ENCODE measurements at regions not wholly inside any gene's neighbourhood (a gene's known extent, or its start where the extent isn't known, plus 50 kb on each side); places are given as distances from the start of the nearest gene placed in this dataset.

- Histone ChIP-seq H3K4me3 (ENCODE audit: low read depth in 1 of 3, low read length in 3 of 3) (no peak overlapping the region), H3K27ac (ENCODE audit: low read depth in 1 of 2, low read length in 2 of 2) (no peak overlapping the region), H3K9ac (ENCODE audit: low read depth in 1 of 2, low read length in 2 of 2) (no peak overlapping the region), H3K9me3 (ENCODE audit: control insufficient read depth in 4 of 4, low read length in 3 of 4) (no peaks in the 10 kb centered on the region), H3K27me3 (ENCODE audit: control insufficient read depth in 4 of 4, insufficient read depth in 4 of 4, low read length in 3 of 4) (no peaks in the 10 kb centered on the region), H3K4me1 (ENCODE audit: control insufficient read depth in 4 of 4, insufficient read depth in 4 of 4, low read length in 3 of 4) (peaks cover 0 to 5% (median 3%) of the 10 kb centered on the region in 4 donors), H3K36me3 (ENCODE audit: control insufficient read depth in 4 of 4, insufficient read depth in 3 of 4, low read depth in 1 of 4, low read length in 3 of 4) (no peaks in the 10 kb centered on the region)
- TF ChIP-seq RAD21 (IDR thresholded peaks at IDR 0.05) (no peak), HNF4G (IDR thresholded peaks at IDR 0.05) (no peak), FOXA1 (IDR thresholded peaks at IDR 0.05) (no peak), GABPA (IDR thresholded peaks at IDR 0.05 in 1 of 2, conservative IDR thresholded peaks at IDR 0.05 in 1 of 2) (no peak), NR2F2 (IDR thresholded peaks at IDR 0.05) (no peak), MAX (IDR thresholded peaks at IDR 0.05) (no peak), TAF1 (conservative IDR thresholded peaks at IDR 0.05) (no peak), SP1 (IDR thresholded peaks at IDR 0.05) (no peak), ATF3 (IDR thresholded peaks at IDR 0.05) (no peak)
- no peak for DNase-seq (ENCODE audit: low spot score)
- WGBS = 89% methylated on average over 3 of the region's 3 CpGs
These were observed 271.4 kb downstream of the RPS29 start for GRCh38 chr14:49314737-49315136.

GRCh38 chr14:49313108-49313507, 273.1 kb downstream of the RPS29 start:
- TF ChIP-seq ATF3 (IDR thresholded peaks at IDR 0.05) = no peak
- no peak for TF ChIP-seq RAD21 (IDR thresholded peaks at IDR 0.05)
- no peak for TF ChIP-seq HNF4G (IDR thresholded peaks at IDR 0.05)
- no peak for TF ChIP-seq EGR1 (IDR thresholded peaks at IDR 0.05; ENCODE audit: low read depth in 2 of 2)
- TF ChIP-seq NR2F2 (IDR thresholded peaks at IDR 0.05) = no peak
- TF ChIP-seq ZBTB33 (IDR thresholded peaks at IDR 0.05) = no peak
- no peak for TF ChIP-seq YY1 (IDR thresholded peaks at IDR 0.05)
- no peak for TF ChIP-seq FOXA1 (IDR thresholded peaks at IDR 0.05)
- no peak for TF ChIP-seq MAX (IDR thresholded peaks at IDR 0.05)
- TF ChIP-seq FOXA2 (IDR thresholded peaks at IDR 0.05) = no peak
- TF ChIP-seq GABPA (IDR thresholded peaks at IDR 0.05 in 1 of 2, conservative IDR thresholded peaks at IDR 0.05 in 1 of 2) = no peak
- TF ChIP-seq CTCF (IDR thresholded peaks at IDR 0.05; ENCODE audit: low read depth, low read length, missing input control) = no peak

More at GRCh38 chr14:49313108-49313507, 273.1 kb downstream of the RPS29 start:
- H3K4me1 ChIP-seq (ENCODE audit: control insufficient read depth in 4 of 4, insufficient read depth in 4 of 4, low read length in 3 of 4) = peaks cover 0 to 5% (median 3%) of the 10 kb centered on the region in 4 donors
- H3K4me3 ChIP-seq (ENCODE audit: low read depth in 1 of 3, low read length in 3 of 3) = no peak overlapping the region
- H3K36me3 ChIP-seq (ENCODE audit: control insufficient read depth in 4 of 4, insufficient read depth in 3 of 4, low read depth in 1 of 4, low read length in 3 of 4) = no peaks in the 10 kb centered on the region
- no peaks in the 10 kb centered on the region for H3K27me3 ChIP-seq (ENCODE audit: control insufficient read depth in 4 of 4, insufficient read depth in 4 of 4, low read length in 3 of 4)
- H3K9ac ChIP-seq (ENCODE audit: low read depth in 1 of 2, low read length in 2 of 2) = no peak overlapping the region
- DNase-seq (ENCODE audit: low spot score) = no peak
- no peak overlapping the region for H3K27ac ChIP-seq (ENCODE audit: low read depth in 1 of 2, low read length in 2 of 2)
- no peaks in the 10 kb centered on the region for H3K9me3 ChIP-seq (ENCODE audit: control insufficient read depth in 4 of 4, low read length in 3 of 4)
